KMS-11 (cell line): ENCODE measurements at regions not wholly inside any gene's neighbourhood (a gene's known extent, or its start where the extent isn't known, plus 50 kb on each side); places are given as distances from the start of the nearest gene placed in this dataset.
A peak's percentile ranks its signal among the peaks of the same experiment; 100 is the strongest.

Experiments used
- H2AFZ ChIP-seq: fragments of 200-600 bp; sonication (generic); 2 replicates; pipeline ENCODE4 v1.6.1; 2016; ENCODE audit warnings: antibody characterized with exemption, mixed run types, low read depth
- H3K27ac ChIP-seq: fragments of 200-600 bp; sonication (generic); 2 replicates; pipeline ENCODE4 v1.6.1; 2016; ENCODE audit warnings: mild to moderate bottlenecking, mixed run types
- H3K27me3 ChIP-seq: fragments of 200-600 bp; sonication (generic); 2 replicates; pipeline ENCODE4 v1.6.1; 2017; ENCODE audit warnings: mild to moderate bottlenecking, low read depth, mixed run types, moderate library complexity; ENCODE audit not compliant: insufficient read depth
- H3K36me3 ChIP-seq: fragments of 200-600 bp; sonication (generic); 2 replicates; pipeline ENCODE4 v1.6.1; 2017; ENCODE audit warnings: mild to moderate bottlenecking, mixed run types; ENCODE audit not compliant: insufficient read depth
- H3K4me1 ChIP-seq: fragments of 200-600 bp; sonication (generic); 2 replicates; pipeline ENCODE4 v1.6.1; 2016; ENCODE audit warnings: mild to moderate bottlenecking, low read depth, mixed run types; ENCODE audit not compliant: poor library complexity, severe bottlenecking
- H3K4me2 ChIP-seq: fragments of 200-600 bp; sonication (generic); 2 replicates; pipeline ENCODE4 v1.7.0; 2016; ENCODE audit warnings: mild to moderate bottlenecking, mixed run types
- H3K4me3 ChIP-seq: fragments of 200-600 bp; sonication (generic); IDR thresholded peaks from 2 replicates; pipeline ENCODE4 v1.6.1; 2017; ENCODE audit warnings: low read depth, low read length, mixed read lengths; ENCODE audit not compliant: insufficient read depth
- H3K79me2 ChIP-seq: fragments of 200-600 bp; sonication (generic); 2 replicates; pipeline ENCODE4 v1.6.1; 2016; ENCODE audit warnings: low read depth, mixed run types; ENCODE audit not compliant: insufficient read depth
- H3K9ac ChIP-seq: fragments of 200-600 bp; sonication (generic); 2 replicates; pipeline ENCODE4 v1.6.1; 2016; ENCODE audit warnings: mild to moderate bottlenecking, mixed run types
- H4K20me1 ChIP-seq: fragments of 200-600 bp; sonication (generic); 2 replicates; pipeline ENCODE4 v1.6.1; 2016; ENCODE audit warnings: mild to moderate bottlenecking, mixed run types; ENCODE audit not compliant: insufficient read depth
- CTCF ChIP-seq: fragments of 200-600 bp; sonication (generic); conservative IDR thresholded peaks from 2 replicates; pipeline ENCODE4 v1.6.1; 2017; ENCODE audit warnings: low read depth, mild to moderate bottlenecking, antibody characterized with exemption, low read length, moderate library complexity, mixed read lengths

- Histone ChIP-seq H3K4me2 (no peak overlapping the region), H3K4me1 (peaks cover 35% of the 10 kb centered on the region)
Observed at GRCh38 chr20:17849901-17850683, 118.5 kb downstream of the SNX5 start.

GRCh38 chr20:17849138-17849900 is 119.3 kb downstream of the SNX5 start:
- H3K9ac ChIP-seq, result no peak overlapping the region
- H3K36me3 ChIP-seq, result no peaks in the 10 kb centered on the region
- no peak overlapping the region for H3K27ac ChIP-seq
- no peak overlapping the region for H3K4me3 ChIP-seq
- no peaks in the 10 kb centered on the region for H3K27me3 ChIP-seq
- H3K4me2 ChIP-seq, result peak overlapping the region; percentile 60; the same call in 1 of the 2 replicates
- peaks cover 28% of the 10 kb centered on the region for H3K4me1 ChIP-seq
- TF ChIP-seq CTCF, result no peak
- no peaks in the 10 kb centered on the region for H3K79me2 ChIP-seq
- no peaks in the 10 kb centered on the region for H4K20me1 ChIP-seq
- no peak overlapping the region for H2AFZ ChIP-seq

More at GRCh38 chr20:17849901-17850683, 118.5 kb downstream of the SNX5 start:
- Histone ChIP-seq H3K27me3 (no peaks in the 10 kb centered on the region), H3K27ac (no peak overlapping the region), H3K4me3 (no peak overlapping the region), H4K20me1 (no peaks in the 10 kb centered on the region), H2AFZ (no peak overlapping the region), H3K79me2 (no peaks in the 10 kb centered on the region), H3K36me3 (no peaks in the 10 kb centered on the region), H3K9ac (no peak overlapping the region)
- TF ChIP-seq CTCF, result no peak

- TF ChIP-seq CTCF, result no peak
Observed at GRCh38 chr20:17848249-17849048, 120.1 kb downstream of the SNX5 start.

GRCh38 chr20:17845701-17846475 is 122.7 kb downstream of the SNX5 start:
- Histone ChIP-seq H3K79me2 (no peaks in the 10 kb centered on the region), H2AFZ (no peak overlapping the region), H3K4me2 (no peak overlapping the region), H4K20me1 (no peaks in the 10 kb centered on the region), H3K36me3 (no peaks in the 10 kb centered on the region), H3K9ac (no peak overlapping the region), H3K27me3 (no peaks in the 10 kb centered on the region), H3K27ac (no peak overlapping the region), H3K4me1 (peaks cover 27% of the 10 kb centered on the region), H3K4me3 (no peak overlapping the region)
- TF ChIP-seq CTCF, result no peak

More at GRCh38 chr20:17848249-17849048, 120.1 kb downstream of the SNX5 start:
- H3K27ac ChIP-seq, result peak overlapping the region; percentile 36; the same call in 1 of the 2 replicates
- no peak overlapping the region for H2AFZ ChIP-seq
- no peaks in the 10 kb centered on the region for H3K27me3 ChIP-seq
- no peak overlapping the region for H3K9ac ChIP-seq
- no peaks in the 10 kb centered on the region for H3K79me2 ChIP-seq
- H3K4me2 ChIP-seq, result peak overlapping the region; percentile 60; the same call in 1 of the 2 replicates
- H3K4me1 ChIP-seq, result peaks cover 27% of the 10 kb centered on the region
- no peaks in the 10 kb centered on the region for H3K36me3 ChIP-seq
- H4K20me1 ChIP-seq, result no peaks in the 10 kb centered on the region
- no peak overlapping the region for H3K4me3 ChIP-seq
